ENCODE measurements at regions not wholly inside any gene's neighbourhood (a gene's known extent, or its start where the extent isn't known, plus 50 kb on each side); places are given as distances from the start of the nearest gene placed in this dataset.

DNA sequence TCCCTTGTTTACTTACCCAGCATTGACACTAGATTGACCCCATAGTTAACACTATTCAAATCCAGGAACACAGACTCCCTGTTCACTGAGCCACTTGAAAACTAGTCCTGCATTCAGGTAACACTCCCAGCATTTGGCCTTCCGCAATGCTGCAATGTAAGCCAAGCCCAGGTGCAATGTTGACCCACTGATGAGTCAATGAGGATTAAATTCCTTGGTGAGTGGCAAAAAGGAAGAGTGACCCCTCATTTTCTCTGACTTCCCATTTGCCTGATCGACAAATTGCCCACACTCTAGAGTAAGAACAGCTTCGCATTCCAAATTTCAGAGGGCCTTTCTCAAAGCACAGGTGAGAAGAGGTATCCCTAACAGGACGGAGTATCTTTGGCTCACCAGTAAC is 251.9 kb downstream of the FBXO15 start:
- H3F3A ChIP-seq (replicated peaks; ENCODE audit: low read depth): no peaks in the 10 kb centered on the region
- DNase-seq (ENCODE audit: low spot score) (peak; percentile 59), ATAC-seq (peak; percentile 38)
- 0 out of 2 replicates have a peak overlapping the region, but pooled peaks have one; percentile 29 for H3K27ac ChIP-seq (ENCODE audit: low read depth)
- Mint-ChIP-seq H3K9me3 (no peaks in the 10 kb centered on the region), H3K27ac (peak overlapping the region; percentile 73), H3K36me3 (ENCODE audit: low read depth) (no peaks in the 10 kb centered on the region), H3K4me3 (no peak overlapping the region; the same call in 2 of the 3 replicates), H3K4me1 (peaks cover 55% of the 10 kb centered on the region), H3K27me3 (ENCODE audit: insufficient read depth, low read depth, poor library complexity) (peaks cover 26% of the 10 kb centered on the region)
- H3K4me1 ChIP-seq (ENCODE audit: insufficient read depth): peaks cover 41% of the 10 kb centered on the region
- no peaks in the 10 kb centered on the region for H4K20me1 ChIP-seq (replicated peaks; ENCODE audit: insufficient read depth)
- H3K9me2 ChIP-seq (ENCODE audit: insufficient read depth): no peaks in the 10 kb centered on the region
- H3K79me2 ChIP-seq (replicated peaks; ENCODE audit: insufficient read depth): no peaks in the 10 kb centered on the region
- no peaks in the 10 kb centered on the region for H3K36me3 ChIP-seq (ENCODE audit: insufficient read depth)
- peak overlapping the region; percentile 29 for H3K4me2 ChIP-seq
- no peak overlapping the region for H2AFZ ChIP-seq
- no peaks in the 10 kb centered on the region for H3K27me3 ChIP-seq (ENCODE audit: insufficient read depth)
- no peak overlapping the region for H3K4me3 ChIP-seq
- TF ChIP-seq, protein P1, sequence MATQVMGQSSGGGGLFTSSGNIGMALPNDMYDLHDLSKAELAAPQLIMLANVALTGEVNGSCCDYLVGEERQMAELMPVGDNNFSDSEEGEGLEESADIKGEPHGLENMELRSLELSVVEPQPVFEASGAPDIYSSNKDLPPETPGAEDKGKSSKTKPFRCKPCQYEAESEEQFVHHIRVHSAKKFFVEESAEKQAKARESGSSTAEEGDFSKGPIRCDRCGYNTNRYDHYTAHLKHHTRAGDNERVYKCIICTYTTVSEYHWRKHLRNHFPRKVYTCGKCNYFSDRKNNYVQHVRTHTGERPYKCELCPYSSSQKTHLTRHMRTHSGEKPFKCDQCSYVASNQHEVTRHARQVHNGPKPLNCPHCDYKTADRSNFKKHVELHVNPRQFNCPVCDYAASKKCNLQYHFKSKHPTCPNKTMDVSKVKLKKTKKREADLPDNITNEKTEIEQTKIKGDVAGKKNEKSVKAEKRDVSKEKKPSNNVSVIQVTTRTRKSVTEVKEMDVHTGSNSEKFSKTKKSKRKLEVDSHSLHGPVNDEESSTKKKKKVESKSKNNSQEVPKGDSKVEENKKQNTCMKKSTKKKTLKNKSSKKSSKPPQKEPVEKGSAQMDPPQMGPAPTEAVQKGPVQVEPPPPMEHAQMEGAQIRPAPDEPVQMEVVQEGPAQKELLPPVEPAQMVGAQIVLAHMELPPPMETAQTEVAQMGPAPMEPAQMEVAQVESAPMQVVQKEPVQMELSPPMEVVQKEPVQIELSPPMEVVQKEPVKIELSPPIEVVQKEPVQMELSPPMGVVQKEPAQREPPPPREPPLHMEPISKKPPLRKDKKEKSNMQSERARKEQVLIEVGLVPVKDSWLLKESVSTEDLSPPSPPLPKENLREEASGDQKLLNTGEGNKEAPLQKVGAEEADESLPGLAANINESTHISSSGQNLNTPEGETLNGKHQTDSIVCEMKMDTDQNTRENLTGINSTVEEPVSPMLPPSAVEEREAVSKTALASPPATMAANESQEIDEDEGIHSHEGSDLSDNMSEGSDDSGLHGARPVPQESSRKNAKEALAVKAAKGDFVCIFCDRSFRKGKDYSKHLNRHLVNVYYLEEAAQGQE (IDR thresholded peaks at IDR 0.05; ENCODE audit: unreplicated experiment): no peak
- TF ChIP-seq STAT1 (IDR thresholded peaks at IDR 0.05; ENCODE audit: unreplicated experiment) (no peak), NANOG (IDR thresholded peaks at IDR 0.05; ENCODE audit: borderline replicate concordance) (0 out of 2 replicates have a peak, but pooled peaks have one; percentile 16)

DNA sequence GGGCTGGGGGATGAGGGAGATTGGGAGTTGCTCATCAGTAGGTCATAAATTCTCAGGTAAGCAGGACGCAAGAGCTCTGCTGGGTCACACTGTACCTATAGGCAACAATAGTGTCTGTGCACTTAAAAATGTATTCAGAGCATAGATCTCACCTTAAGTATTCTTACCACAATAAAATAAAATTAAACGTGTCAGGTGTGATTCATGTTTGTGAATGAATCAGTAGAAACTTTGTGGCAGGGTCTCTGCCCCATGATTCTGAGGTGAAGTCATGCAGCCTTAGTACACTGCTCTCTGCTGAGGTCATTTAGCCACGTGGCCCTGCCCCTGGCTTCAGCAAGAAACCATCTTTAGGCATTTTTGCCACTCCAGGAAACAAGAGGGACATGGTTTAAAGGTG is 253.8 kb downstream of the FBXO15 start:
- Histone ChIP-seq H2AFZ (no peak overlapping the region), H3F3A (replicated peaks; ENCODE audit: low read depth) (no peaks in the 10 kb centered on the region), H3K4me1 (ENCODE audit: insufficient read depth) (peaks cover 43% of the 10 kb centered on the region), H3K9me2 (ENCODE audit: insufficient read depth) (no peaks in the 10 kb centered on the region), H3K4me2 (no peak overlapping the region), H3K27ac (ENCODE audit: low read depth) (no peak overlapping the region), H3K36me3 (ENCODE audit: insufficient read depth) (no peaks in the 10 kb centered on the region), H3K4me3 (no peak overlapping the region), H3K79me2 (replicated peaks; ENCODE audit: insufficient read depth) (no peaks in the 10 kb centered on the region), H4K20me1 (replicated peaks; ENCODE audit: insufficient read depth) (no peaks in the 10 kb centered on the region), H3K27me3 (ENCODE audit: insufficient read depth) (no peaks in the 10 kb centered on the region)
- no peak for DNase-seq (ENCODE audit: low spot score)
- Mint-ChIP-seq H3K27ac (no peak overlapping the region), H3K36me3 (ENCODE audit: low read depth) (no peaks in the 10 kb centered on the region), H3K27me3 (ENCODE audit: insufficient read depth, low read depth, poor library complexity) (peaks cover 30% of the 10 kb centered on the region), H3K9me3 (no peaks in the 10 kb centered on the region), H3K4me3 (no peak overlapping the region), H3K4me1 (peaks cover 60% of the 10 kb centered on the region)
- no peak for ATAC-seq
- TF ChIP-seq, protein P2, sequence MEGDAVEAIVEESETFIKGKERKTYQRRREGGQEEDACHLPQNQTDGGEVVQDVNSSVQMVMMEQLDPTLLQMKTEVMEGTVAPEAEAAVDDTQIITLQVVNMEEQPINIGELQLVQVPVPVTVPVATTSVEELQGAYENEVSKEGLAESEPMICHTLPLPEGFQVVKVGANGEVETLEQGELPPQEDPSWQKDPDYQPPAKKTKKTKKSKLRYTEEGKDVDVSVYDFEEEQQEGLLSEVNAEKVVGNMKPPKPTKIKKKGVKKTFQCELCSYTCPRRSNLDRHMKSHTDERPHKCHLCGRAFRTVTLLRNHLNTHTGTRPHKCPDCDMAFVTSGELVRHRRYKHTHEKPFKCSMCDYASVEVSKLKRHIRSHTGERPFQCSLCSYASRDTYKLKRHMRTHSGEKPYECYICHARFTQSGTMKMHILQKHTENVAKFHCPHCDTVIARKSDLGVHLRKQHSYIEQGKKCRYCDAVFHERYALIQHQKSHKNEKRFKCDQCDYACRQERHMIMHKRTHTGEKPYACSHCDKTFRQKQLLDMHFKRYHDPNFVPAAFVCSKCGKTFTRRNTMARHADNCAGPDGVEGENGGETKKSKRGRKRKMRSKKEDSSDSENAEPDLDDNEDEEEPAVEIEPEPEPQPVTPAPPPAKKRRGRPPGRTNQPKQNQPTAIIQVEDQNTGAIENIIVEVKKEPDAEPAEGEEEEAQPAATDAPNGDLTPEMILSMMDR (conservative IDR thresholded peaks at IDR 0.05; ENCODE audit: low read depth in 2 of 2): no peak
- TF ChIP-seq STAT1 (IDR thresholded peaks at IDR 0.05; ENCODE audit: unreplicated experiment) (no peak), NANOG (IDR thresholded peaks at IDR 0.05; ENCODE audit: borderline replicate concordance) (no peak), CREB1 (CRISPR knock-in tag; IDR thresholded peaks at IDR 0.05; ENCODE audit: low read depth) (no peak), EZH2 (IDR thresholded peaks at IDR 0.05; ENCODE audit: low read depth, unreplicated experiment) (no peak), POLR2AphosphoS5 (IDR thresholded peaks at IDR 0.05; ENCODE audit: low read depth) (no peak)
- TF ChIP-seq, protein P3, sequence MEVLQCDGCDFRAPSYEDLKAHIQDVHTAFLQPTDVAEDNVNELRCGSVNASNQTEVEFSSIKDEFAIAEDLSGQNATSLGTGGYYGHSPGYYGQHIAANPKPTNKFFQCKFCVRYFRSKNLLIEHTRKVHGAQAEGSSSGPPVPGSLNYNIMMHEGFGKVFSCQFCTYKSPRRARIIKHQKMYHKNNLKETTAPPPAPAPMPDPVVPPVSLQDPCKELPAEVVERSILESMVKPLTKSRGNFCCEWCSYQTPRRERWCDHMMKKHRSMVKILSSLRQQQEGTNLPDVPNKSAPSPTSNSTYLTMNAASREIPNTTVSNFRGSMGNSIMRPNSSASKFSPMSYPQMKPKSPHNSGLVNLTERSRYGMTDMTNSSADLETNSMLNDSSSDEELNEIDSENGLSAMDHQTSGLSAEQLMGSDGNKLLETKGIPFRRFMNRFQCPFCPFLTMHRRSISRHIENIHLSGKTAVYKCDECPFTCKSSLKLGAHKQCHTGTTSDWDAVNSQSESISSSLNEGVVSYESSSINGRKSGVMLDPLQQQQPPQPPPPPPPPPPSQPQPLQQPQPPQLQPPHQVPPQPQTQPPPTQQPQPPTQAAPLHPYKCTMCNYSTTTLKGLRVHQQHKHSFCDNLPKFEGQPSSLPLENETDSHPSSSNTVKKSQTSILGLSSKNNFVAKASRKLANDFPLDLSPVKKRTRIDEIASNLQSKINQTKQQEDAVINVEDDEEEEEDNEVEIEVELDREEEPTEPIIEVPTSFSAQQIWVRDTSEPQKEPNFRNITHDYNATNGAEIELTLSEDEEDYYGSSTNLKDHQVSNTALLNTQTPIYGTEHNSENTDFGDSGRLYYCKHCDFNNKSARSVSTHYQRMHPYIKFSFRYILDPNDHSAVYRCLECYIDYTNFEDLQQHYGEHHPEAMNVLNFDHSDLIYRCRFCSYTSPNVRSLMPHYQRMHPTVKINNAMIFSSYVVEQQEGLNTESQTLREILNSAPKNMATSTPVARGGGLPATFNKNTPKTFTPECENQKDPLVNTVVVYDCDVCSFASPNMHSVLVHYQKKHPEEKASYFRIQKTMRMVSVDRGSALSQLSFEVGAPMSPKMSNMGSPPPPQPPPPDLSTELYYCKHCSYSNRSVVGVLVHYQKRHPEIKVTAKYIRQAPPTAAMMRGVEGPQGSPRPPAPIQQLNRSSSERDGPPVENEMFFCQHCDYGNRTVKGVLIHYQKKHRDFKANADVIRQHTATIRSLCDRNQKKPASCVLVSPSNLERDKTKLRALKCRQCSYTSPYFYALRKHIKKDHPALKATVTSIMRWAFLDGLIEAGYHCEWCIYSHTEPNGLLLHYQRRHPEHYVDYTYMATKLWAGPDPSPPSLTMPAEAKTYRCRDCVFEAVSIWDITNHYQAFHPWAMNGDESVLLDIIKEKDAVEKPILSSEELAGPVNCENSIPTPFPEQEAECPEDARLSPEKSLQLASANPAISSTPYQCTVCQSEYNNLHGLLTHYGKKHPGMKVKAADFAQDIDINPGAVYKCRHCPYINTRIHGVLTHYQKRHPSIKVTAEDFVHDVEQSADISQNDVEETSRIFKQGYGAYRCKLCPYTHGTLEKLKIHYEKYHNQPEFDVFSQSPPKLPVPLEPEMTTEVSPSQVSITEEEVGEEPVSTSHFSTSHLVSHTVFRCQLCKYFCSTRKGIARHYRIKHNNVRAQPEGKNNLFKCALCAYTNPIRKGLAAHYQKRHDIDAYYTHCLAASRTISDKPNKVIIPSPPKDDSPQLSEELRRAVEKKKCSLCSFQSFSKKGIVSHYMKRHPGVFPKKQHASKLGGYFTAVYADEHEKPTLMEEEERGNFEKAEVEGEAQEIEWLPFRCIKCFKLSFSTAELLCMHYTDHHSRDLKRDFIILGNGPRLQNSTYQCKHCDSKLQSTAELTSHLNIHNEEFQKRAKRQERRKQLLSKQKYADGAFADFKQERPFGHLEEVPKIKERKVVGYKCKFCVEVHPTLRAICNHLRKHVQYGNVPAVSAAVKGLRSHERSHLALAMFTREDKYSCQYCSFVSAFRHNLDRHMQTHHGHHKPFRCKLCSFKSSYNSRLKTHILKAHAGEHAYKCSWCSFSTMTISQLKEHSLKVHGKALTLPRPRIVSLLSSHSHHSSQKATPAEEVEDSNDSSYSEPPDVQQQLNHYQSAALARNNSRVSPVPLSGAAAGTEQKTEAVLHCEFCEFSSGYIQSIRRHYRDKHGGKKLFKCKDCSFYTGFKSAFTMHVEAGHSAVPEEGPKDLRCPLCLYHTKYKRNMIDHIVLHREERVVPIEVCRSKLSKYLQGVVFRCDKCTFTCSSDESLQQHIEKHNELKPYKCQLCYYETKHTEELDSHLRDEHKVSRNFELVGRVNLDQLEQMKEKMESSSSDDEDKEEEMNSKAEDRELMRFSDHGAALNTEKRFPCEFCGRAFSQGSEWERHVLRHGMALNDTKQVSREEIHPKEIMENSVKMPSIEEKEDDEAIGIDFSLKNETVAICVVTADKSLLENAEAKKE (CRISPR knock-in tag; IDR thresholded peaks at IDR 0.05): no peak
- TF ChIP-seq, protein P4, sequence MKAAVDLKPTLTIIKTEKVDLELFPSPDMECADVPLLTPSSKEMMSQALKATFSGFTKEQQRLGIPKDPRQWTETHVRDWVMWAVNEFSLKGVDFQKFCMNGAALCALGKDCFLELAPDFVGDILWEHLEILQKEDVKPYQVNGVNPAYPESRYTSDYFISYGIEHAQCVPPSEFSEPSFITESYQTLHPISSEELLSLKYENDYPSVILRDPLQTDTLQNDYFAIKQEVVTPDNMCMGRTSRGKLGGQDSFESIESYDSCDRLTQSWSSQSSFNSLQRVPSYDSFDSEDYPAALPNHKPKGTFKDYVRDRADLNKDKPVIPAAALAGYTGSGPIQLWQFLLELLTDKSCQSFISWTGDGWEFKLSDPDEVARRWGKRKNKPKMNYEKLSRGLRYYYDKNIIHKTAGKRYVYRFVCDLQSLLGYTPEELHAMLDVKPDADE (IDR thresholded peaks at IDR 0.05): no peak

Data from GM23338 (cell line).